WTC11 (cell line): ENCODE measurements at regions not wholly inside any gene's neighbourhood (a gene's known extent, or its start where the extent isn't known, plus 50 kb on each side); places are given as distances from the start of the nearest gene placed in this dataset.

Source experiments
- ATAC-seq: fragments of 200-7000 bp; cut with Tn5 transposase; 2 replicates; pipeline ENCODE4 v1.10.0; 2021; ENCODE audit warnings: mild to moderate bottlenecking, moderate library complexity
- CTCF ChIA-PET: fragments of 300-600 bp; sonication (Branson Sonifier 250); formaldehyde crosslinking; loops from one replicate; lab custom pipeline; 2021; ENCODE audit warnings: antibody characterized with exemption; lab: Charles Lee
- POLR2A ChIA-PET: fragments of 350-600 bp; sonication (Branson Sonifier 250); formaldehyde crosslinking; loops from one replicate; lab custom pipeline; 2021; ENCODE audit warnings: antibody characterized with exemption; lab: Charles Lee
- DNase-seq: peaks from one replicate; pipeline ENCODE4 v3.0.0; 2021; ENCODE audit warnings: low spot score
- H3K27ac Mint-ChIP-seq: 2 replicates; pipeline ENCODE4 v1.8.0; 2021; ENCODE audit warnings: mixed read lengths
- H3K27me3 Mint-ChIP-seq: 2 replicates; pipeline ENCODE4 v1.8.0; 2021; ENCODE audit warnings: low read depth, mild to moderate bottlenecking, moderate library complexity, mixed read lengths
- H3K36me3 Mint-ChIP-seq: 2 replicates; pipeline ENCODE4 v1.8.0; 2021; ENCODE audit warnings: mixed read lengths
- H3K4me1 Mint-ChIP-seq: 2 replicates; pipeline ENCODE4 v1.8.0; 2022; ENCODE audit warnings: mixed read lengths
- H3K4me3 Mint-ChIP-seq: 2 replicates; pipeline ENCODE4 v1.8.0; 2021; ENCODE audit warnings: mild to moderate bottlenecking, moderate library complexity, mixed read lengths
- H3K9me3 Mint-ChIP-seq: 2 replicates; pipeline ENCODE4 v1.8.0; 2021; ENCODE audit warnings: mixed read lengths
- AFF4 ChIP-seq: sonication (generic); formaldehyde crosslinking; IDR thresholded peaks from 2 replicates; pipeline ENCODE4 v1.8.1; 2023; ENCODE audit warnings: mild to moderate bottlenecking, missing genetic modification reagents, borderline replicate concordance
- CBFB ChIP-seq: sonication (generic); formaldehyde crosslinking; IDR thresholded peaks from 2 replicates; pipeline ENCODE4 v1.8.1; 2022; ENCODE audit warnings: mild to moderate bottlenecking, low read depth, missing genetic modification reagents
- E2F1 ChIP-seq: sonication (generic); formaldehyde crosslinking; IDR thresholded peaks from 2 replicates; pipeline ENCODE4 v1.8.0; 2022; ENCODE audit warnings: mild to moderate bottlenecking, missing genetic modification reagents
- E2F4 ChIP-seq: sonication (generic); formaldehyde crosslinking; IDR thresholded peaks from 2 replicates; pipeline ENCODE4 v1.8.1; 2022; ENCODE audit warnings: low read depth, mild to moderate bottlenecking, moderate library complexity, missing genetic modification reagents, borderline replicate concordance
- EMX1 ChIP-seq: fragments of 250-450 bp; sonication (Bioruptor Pico); IDR thresholded peaks from 2 replicates; pipeline ENCODE4 v1.8.0; 2021; ENCODE audit warnings: mild to moderate bottlenecking
- ERG ChIP-seq: fragments of 250-450 bp; sonication (Bioruptor Pico); IDR thresholded peaks from 2 replicates; pipeline ENCODE4 v1.8.0; 2021; ENCODE audit warnings: mild to moderate bottlenecking
- FOXK1 ChIP-seq: sonication (generic); formaldehyde crosslinking; IDR thresholded peaks from 2 replicates; pipeline ENCODE4 v1.8.0; 2022; ENCODE audit warnings: mild to moderate bottlenecking, moderate library complexity, missing genetic modification reagents
- GRHL2 ChIP-seq: fragments of 250-450 bp; sonication (Bioruptor Pico); IDR thresholded peaks from 2 replicates; pipeline ENCODE4 v1.8.0; 2022; ENCODE audit warnings: mild to moderate bottlenecking, moderate library complexity; ENCODE audit not compliant: insufficient replicate concordance, severe bottlenecking
- NFATC4 ChIP-seq: fragments of 250-450 bp; sonication (Bioruptor Pico); IDR thresholded peaks from 2 replicates; pipeline ENCODE4 v1.9.0; 2021; ENCODE audit warnings: mild to moderate bottlenecking
- NFE2L1 ChIP-seq: sonication (generic); formaldehyde crosslinking; IDR thresholded peaks from 2 replicates; pipeline ENCODE4 v1.8.1; 2023; ENCODE audit warnings: missing genetic modification reagents
- NR1H2 ChIP-seq: sonication (generic); formaldehyde crosslinking; IDR thresholded peaks from 2 replicates; pipeline ENCODE4 v1.9.0; 2021; ENCODE audit warnings: mild to moderate bottlenecking, moderate library complexity, missing genetic modification reagents
- NR3C1 ChIP-seq: sonication (generic); formaldehyde crosslinking; conservative IDR thresholded peaks from 2 replicates; pipeline ENCODE4 v1.8.1; 2023; ENCODE audit warnings: low read depth, mild to moderate bottlenecking, missing genetic modification reagents
- RORB ChIP-seq: fragments of 250-450 bp; sonication (Bioruptor Pico); IDR thresholded peaks from 2 replicates; pipeline ENCODE4 v1.9.0; 2021; ENCODE audit warnings: mild to moderate bottlenecking
- SMAD4 ChIP-seq: sonication (generic); formaldehyde crosslinking; IDR thresholded peaks from 2 replicates; pipeline ENCODE4 v1.8.0; 2022; ENCODE audit warnings: mild to moderate bottlenecking, missing genetic modification reagents
- SOX15 ChIP-seq: fragments of 250-450 bp; sonication (Bioruptor Pico); IDR thresholded peaks from 2 replicates; pipeline ENCODE4 v1.9.0; 2021; ENCODE audit warnings: mild to moderate bottlenecking
- SP1 ChIP-seq: sonication (generic); formaldehyde crosslinking; conservative IDR thresholded peaks from 2 replicates; pipeline ENCODE4 v1.8.1; 2022; ENCODE audit warnings: missing genetic modification reagents
- STAT6 ChIP-seq: sonication (generic); formaldehyde crosslinking; conservative IDR thresholded peaks from 2 replicates; pipeline ENCODE4 v1.8.1; 2023; ENCODE audit warnings: mild to moderate bottlenecking, low read depth, missing genetic modification reagents, moderate library complexity
- ZNF219 ChIP-seq: sonication (generic); formaldehyde crosslinking; IDR thresholded peaks from 2 replicates; pipeline ENCODE4 v1.8.0; 2023; ENCODE audit warnings: missing genetic modification reagents, mild to moderate bottlenecking, borderline replicate concordance
- ZNF263 ChIP-seq: sonication (generic); formaldehyde crosslinking; IDR thresholded peaks from 2 replicates; pipeline ENCODE4 v1.8.1; 2022; ENCODE audit warnings: low read depth, mild to moderate bottlenecking, moderate library complexity, missing genetic modification reagents
- ZNF423 ChIP-seq: fragments of 250-450 bp; sonication (Bioruptor Pico); IDR thresholded peaks from 2 replicates; pipeline ENCODE4 v2.1.2; 2022; ENCODE audit warnings: mild to moderate bottlenecking, moderate library complexity
- ZNF532 ChIP-seq: fragments of 250-450 bp; sonication (Bioruptor Pico); IDR thresholded peaks from 2 replicates; pipeline ENCODE4 v1.9.0; 2021; ENCODE audit warnings: mild to moderate bottlenecking, borderline replicate concordance

GRCh38 chr4:117783716-117784115 is 250.6 kb upstream of the NDST3 start (continued):
- TF ChIP-seq ERG (CRISPR knock-in tag) (no peak), CBFB (CRISPR knock-in tag) (no peak), GRHL2 (CRISPR knock-in tag) (no peak), FOXK1 (CRISPR knock-in tag) (no peak)

- POLR2A ChIA-PET, result no interaction called here
- H3K9me3 Mint-ChIP-seq, result no peaks in the 10 kb centered on the region
- CTCF ChIA-PET, result no interaction called here
- no peak overlapping the region for H3K27ac Mint-ChIP-seq
- TF ChIP-seq NR1H2 (CRISPR knock-in tag) (no peak), NFATC4 (CRISPR knock-in tag) (no peak), STAT6 (CRISPR knock-in tag) (no peak), ZNF263 (CRISPR knock-in tag) (no peak), E2F1 (CRISPR knock-in tag) (no peak), NR3C1 (no peak), ZNF423 (no peak), SOX15 (CRISPR knock-in tag) (no peak), ZNF219 (CRISPR knock-in tag) (no peak), NFE2L1 (CRISPR knock-in tag) (no peak), AFF4 (CRISPR knock-in tag) (no peak), SP1 (CRISPR knock-in tag) (no peak), EMX1 (no peak), SMAD4 (CRISPR knock-in tag) (no peak), RORB (CRISPR knock-in tag) (no peak), E2F4 (no peak), ZNF532 (CRISPR knock-in tag) (no peak)
- no peaks in the 10 kb centered on the region for H3K27me3 Mint-ChIP-seq
- H3K4me3 Mint-ChIP-seq, result no peak overlapping the region
- no peaks in the 10 kb centered on the region for H3K36me3 Mint-ChIP-seq
- ATAC-seq (no peak), DNase-seq (no peak)
- no peaks in the 10 kb centered on the region for H3K4me1 Mint-ChIP-seq
Measured at GRCh38 chr4:117784266-117784665, 250.0 kb upstream of the NDST3 start.
